NCI-H526 treated with DMSO at 0.1 percent for 48 hours (cell line): ENCODE measurements at regions not wholly inside any gene's neighbourhood (a gene's known extent, or its start where the extent isn't known, plus 50 kb on each side); places are given as distances from the start of the nearest gene placed in this dataset.

Source experiments
- DNase-seq: peaks from one replicate; lab custom pipeline; 2025; lab: John Stamatoyannopoulos, UW

- no peak for DNase-seq
These were observed 501.1 kb downstream of the BRD1 start for GRCh38 chr22:49326558-49326957.

GRCh38 chr22:49325531-49326395 is 501.9 kb downstream of the BRD1 start:
- DNase-seq: no peak

- DNase-seq: no peak
These were observed 502.9 kb downstream of the BRD1 start for GRCh38 chr22:49324527-49325491.

GRCh38 chr22:49323751-49324415 is 503.8 kb downstream of the BRD1 start:
- no peak for DNase-seq

- no peak for DNase-seq
These were observed 504.6 kb downstream of the BRD1 start for GRCh38 chr22:49322861-49323622.

- DNase-seq: no peak
These were observed 505.4 kb downstream of the BRD1 start for GRCh38 chr22:49322231-49322630.

GRCh38 chr22:49321477-49322055 is 506.1 kb downstream of the BRD1 start:
- DNase-seq: peak; percentile 0

- no peak for DNase-seq
These were observed 506.8 kb downstream of the BRD1 start for GRCh38 chr22:49320714-49321476.

- no peak for DNase-seq
These were observed 510.3 kb downstream of the BRD1 start for GRCh38 chr22:49317369-49317768.

GRCh38 chr22:49312601-49313000 is 515.1 kb downstream of the BRD1 start:
- no peak for DNase-seq

- no peak for DNase-seq
These were observed 517.3 kb downstream of the BRD1 start for GRCh38 chr22:49310354-49310753.

- no peak for DNase-seq
These were observed 519.4 kb downstream of the BRD1 start for GRCh38 chr22:49308300-49308699.

- no peak for DNase-seq
These were observed 519.8 kb downstream of the BRD1 start for GRCh38 chr22:49307870-49308269.

GRCh38 chr22:49307481-49307830 is 520.2 kb downstream of the BRD1 start:
- no peak for DNase-seq

GRCh38 chr22:49306632-49307480 is 520.8 kb downstream of the BRD1 start:
- no peak for DNase-seq

GRCh38 chr22:49305966-49306631 is 521.6 kb downstream of the BRD1 start:
- no peak for DNase-seq

GRCh38 chr22:49305214-49305965 is 522.3 kb downstream of the BRD1 start:
- DNase-seq: no peak

- DNase-seq: no peak
These were observed 523.8 kb downstream of the BRD1 start for GRCh38 chr22:49303781-49304461.
